Loucy (cell line): ENCODE measurements at regions not wholly inside any gene's neighbourhood (a gene's known extent, or its start where the extent isn't known, plus 50 kb on each side); places are given as distances from the start of the nearest gene placed in this dataset.
"Not testable (repeated sequence)": the region's sequence is repeated elsewhere in the genome, so short reads cannot be mapped to it uniquely, and the experiment has no call there.

ENCODE experiments used
- EZH2phosphoT487 ChIP-seq: fragments of 200-600 bp; IDR thresholded peaks from 2 replicates; pipeline ENCODE4 v1.6.1; 2018; ENCODE audit warnings: antibody characterized with exemption, mild to moderate bottlenecking, moderate library complexity, borderline replicate concordance
- TF ChIP-seq, protein P1 (sequence below): fragments of 200-600 bp; sonication (generic); conservative IDR thresholded peaks from 2 replicates; pipeline ENCODE4 v1.5.1; 2014; ENCODE audit warnings: mild to moderate bottlenecking, antibody characterized with exemption, low read length

DNA sequence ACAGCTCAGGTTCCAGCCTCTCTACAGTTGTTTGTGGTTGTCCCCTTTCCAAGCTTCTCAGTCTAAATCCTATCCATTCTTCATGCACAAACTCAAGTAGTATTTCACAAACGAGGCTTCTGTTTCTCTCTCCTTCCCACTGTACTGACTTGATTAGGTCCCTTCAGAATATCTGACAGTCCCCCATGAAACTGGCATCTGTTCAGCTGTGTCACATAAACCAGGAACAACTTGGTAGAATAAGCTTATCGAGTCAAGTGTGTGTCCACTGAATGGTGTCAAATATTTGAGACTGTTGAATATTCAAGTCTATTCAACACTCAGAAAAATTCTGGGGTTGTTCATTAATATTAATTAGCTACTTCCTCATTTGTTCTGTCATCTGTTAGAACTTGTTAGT lies 61.7 kb upstream of the CCT8L2 start:
- not testable (repeated sequence) for TF ChIP-seq EZH2phosphoT487
- TF ChIP-seq, protein P1, sequence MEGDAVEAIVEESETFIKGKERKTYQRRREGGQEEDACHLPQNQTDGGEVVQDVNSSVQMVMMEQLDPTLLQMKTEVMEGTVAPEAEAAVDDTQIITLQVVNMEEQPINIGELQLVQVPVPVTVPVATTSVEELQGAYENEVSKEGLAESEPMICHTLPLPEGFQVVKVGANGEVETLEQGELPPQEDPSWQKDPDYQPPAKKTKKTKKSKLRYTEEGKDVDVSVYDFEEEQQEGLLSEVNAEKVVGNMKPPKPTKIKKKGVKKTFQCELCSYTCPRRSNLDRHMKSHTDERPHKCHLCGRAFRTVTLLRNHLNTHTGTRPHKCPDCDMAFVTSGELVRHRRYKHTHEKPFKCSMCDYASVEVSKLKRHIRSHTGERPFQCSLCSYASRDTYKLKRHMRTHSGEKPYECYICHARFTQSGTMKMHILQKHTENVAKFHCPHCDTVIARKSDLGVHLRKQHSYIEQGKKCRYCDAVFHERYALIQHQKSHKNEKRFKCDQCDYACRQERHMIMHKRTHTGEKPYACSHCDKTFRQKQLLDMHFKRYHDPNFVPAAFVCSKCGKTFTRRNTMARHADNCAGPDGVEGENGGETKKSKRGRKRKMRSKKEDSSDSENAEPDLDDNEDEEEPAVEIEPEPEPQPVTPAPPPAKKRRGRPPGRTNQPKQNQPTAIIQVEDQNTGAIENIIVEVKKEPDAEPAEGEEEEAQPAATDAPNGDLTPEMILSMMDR = not testable (repeated sequence)
